NAMALWA (cell line): ENCODE measurements at regions not wholly inside any gene's neighbourhood (a gene's known extent, or its start where the extent isn't known, plus 50 kb on each side); places are given as distances from the start of the nearest gene placed in this dataset.

Experiments
- DNase-seq: peaks from one replicate; pipeline ENCODE4 v3.0.0-alpha.2; 2015; ENCODE audit warnings: low spot score

DNA sequence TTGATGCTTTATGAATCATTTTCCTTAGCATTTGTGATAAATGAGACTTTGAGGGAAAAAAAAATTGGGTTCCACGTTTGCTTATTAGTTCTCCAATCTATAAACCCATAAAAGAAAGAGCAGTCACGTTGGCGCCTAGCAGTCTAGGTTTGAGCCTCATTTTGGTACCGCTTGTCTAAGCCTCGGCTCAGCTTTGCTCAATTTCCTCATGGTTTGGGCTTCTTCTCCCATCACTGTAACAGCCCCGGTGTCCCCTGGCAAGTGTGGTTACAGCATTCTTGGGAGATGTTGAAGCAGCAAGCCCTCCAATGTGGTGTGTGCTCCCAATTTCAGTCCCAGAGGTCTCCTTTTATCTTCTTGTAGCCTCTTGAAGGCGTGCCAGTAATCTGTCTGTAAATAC lies 578.4 kb downstream of the CDK5RAP2 start:
- no peak for DNase-seq

DNA sequence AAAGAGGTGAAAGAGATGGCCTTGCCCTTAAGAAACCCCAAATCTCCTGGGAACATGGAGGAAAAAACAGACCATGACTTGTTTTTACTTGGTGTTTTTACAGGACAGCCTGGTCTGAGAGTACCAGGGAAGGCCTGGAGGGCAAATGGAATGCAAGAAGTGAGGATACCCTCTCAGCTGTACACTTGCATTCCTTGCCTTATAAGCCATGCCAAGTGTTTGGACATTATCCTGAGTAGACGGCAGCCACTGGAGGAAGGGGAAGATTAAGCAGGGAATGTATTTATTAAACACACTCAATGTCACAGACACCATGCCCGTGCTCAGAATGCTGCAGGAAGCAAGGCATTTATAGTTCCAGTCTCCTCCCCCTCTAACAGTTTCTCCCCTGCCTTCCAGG lies 581.4 kb downstream of the CDK5RAP2 start:
- no peak for DNase-seq

DNA sequence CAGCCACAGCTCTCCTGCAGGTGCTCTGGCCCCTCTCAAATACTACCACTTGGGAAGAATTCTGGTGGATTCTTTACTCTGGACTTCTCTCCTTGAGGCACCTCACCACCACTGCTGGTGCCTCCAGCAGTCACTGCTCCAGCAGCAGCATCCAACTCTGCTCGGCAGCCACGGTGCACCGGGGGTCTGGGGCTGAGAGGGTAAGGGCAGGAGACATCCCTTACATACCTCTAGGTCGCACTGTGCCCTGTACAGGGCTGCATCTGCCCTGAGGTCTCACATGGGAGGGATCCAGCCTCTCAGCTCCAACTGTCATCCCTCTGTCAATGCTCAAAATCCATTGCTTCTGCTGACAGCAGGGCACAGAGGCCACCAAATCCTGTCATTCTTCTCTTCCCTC lies 588.2 kb downstream of the CDK5RAP2 start:
- DNase-seq = no peak

DNA sequence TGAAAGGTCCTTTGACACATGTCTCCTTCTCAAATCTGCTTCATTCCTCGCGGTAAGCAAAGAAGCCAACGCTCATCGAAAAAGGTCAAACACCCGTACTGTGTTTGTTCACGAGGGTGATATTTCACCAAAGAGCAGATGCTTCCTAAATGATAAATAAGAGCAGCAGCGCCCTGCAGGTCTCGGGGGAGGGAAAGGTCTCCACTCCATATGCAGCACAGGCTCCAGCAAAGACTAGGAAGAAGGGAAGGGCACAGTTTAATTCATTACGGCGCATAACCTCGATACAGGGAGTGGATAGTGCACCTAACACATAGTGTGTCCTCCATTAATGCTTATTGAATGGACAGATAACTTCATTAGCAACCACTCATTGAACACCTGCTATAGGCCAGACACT lies 593.3 kb downstream of the CDK5RAP2 start:
- no peak for DNase-seq

DNA sequence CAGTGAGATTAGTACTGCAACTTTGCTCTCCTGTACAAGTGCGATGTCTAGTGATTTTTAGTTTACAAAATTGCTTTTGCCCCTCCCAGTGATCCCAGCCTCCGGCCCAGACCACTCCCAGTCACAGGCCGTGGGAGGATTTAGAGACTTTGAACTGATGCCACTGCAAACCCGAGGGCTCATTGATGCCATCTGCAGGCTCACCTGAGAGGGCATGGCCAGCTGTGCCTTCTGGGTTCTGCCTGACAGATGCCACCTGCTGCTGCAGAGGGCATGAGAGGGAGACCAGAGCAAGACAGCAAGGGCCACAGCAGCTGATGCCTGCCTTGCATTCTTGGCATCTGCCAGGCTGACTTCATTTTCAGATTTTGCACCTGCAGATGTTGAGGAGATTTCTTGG lies 593.8 kb downstream of the CDK5RAP2 start:
- no peak for DNase-seq

DNA sequence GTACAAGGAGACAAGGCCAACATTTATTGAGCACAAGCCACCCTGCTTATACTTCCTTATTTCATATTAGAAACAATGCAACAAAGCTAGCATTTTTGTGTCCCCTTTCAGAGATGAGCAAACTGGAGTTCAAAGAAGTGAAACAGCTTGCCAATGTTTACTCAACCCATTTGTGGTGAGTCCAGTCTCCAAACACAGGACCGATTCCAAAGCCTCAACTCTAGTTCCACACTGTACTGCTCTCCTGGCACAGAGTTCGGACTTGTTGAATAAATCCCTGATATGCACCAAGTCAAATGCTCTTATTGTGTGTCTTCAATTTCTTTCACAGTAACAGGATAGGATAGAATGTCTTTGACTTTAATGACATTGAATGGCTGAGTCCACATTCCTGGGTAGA lies 604.8 kb upstream of the BRINP1 start:
- no peak for DNase-seq

DNA sequence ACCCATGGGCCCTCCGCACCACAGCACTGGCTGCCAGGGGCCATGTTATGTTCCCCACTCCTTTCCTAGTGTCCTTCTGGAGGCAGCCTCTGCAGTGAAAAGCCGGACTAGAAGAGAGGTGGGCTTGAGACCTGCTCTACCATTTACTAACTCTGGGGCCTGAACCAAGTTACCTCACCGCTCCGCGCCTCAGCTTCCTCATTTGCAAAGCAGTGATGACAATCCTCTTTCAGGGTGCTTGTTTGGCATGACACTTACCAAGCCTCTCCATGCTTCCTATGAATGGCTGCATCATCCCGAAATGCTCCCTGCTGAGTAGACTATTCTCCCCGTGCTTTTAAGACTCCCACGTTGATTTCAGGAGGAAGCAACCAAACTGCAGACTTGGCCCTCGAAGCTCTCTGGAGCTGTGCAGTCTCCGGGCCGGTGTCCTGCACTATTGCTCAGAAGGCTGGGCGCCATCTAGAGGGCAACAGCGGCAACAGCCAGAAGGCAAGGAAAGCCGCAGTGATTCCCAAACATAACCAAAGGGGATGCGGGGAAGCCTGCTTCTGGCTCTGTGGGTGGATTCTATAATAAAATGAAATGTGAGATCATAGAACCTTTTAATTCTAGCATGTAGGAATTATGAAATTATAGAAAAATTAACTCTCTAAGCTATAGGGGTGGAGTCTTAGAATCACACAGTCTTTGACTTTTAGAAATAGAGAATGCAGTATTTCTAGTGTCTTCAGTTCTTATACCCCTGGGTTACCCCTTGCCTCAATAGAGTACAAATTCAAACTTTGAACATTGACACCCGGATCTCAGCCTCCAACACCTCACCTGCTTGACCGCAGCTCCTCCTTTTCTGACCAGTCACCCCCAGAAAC lies 599.8 kb upstream of the BRINP1 start:
- peak; percentile 63 for DNase-seq

DNA sequence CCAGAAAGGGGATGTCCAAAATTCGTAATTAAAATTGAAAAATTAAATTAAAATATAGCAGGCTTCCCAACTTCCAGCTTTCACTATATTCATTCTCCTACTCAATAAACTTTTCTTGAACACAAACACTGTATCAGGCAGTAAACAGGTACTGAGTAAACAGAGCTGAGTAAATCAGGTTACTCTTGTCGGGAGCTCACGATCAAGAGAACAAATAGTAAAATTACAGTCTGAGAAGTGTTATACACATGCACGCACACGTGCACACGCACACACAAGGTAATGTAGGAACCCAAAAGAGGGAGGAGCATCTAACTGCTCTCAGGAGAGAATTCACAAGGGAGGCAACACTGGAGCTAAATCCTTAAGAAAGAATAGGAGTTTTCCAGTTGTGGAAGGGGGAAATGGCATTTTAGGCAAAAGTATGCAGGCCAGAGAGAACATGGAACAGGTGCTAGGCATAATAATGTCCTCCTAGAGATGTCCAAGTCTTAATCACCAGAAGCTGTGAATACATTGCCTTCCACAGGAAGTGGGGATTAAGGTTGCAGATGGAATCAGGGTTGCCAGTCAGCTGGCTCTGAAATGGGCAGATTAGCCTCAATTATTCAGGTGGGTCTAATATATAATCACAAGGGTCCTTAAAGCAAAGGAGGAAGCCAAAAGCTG lies 598.8 kb upstream of the BRINP1 start:
- no peak for DNase-seq

DNA sequence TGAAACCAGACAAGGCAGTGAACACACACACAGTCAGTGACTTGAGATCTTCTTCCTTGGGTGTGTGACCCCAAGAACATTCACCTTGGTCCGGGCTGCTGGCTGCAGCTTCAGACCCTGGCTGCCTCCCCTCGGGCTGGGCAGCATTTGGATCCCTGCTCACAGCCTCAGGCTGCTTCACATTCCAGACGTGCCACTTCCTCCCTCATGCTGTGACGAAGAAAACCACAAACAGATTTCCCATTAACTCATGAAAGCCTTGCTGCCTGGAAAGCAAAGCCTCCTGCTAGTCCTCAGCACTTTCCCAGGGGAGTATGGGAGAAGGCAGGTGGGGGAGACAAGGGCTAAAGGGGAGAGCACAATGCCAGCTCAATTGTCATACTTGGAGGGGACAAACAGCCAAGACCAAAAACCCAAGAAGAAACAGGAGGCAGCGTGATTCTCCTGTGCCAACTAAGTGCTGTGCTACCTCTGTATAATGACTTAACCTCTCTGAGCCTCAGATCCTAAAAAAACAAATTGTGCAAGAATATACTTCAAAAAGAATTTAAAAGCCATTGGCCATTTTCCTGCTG lies 594.6 kb upstream of the BRINP1 start:
- DNase-seq = no peak

DNA sequence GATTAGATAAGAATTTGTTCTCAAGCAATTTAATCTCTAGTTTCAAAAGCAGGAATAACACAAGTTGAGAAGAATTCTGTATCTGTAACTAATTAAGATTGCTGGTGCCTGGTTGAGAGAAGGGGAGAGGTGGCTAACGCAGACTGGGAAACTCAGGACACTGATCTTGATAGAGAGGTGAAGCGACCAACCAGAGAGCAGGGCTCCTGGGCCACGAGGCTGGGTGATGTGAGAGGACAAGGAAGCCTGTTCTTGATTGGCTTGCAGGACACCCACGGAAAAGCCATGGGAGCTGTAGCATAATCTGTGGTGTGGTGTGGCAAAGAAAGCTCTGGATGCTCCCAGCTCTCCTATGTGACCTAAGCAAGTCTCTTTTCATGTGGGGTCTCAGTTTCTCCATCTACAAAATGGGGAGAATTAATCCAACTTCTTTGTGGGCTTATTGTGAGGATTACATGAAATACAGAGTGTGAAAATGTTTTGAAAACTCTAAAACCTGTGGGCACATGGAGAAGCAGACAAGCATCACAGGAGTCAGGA lies 594.1 kb upstream of the BRINP1 start:
- no peak for DNase-seq

DNA sequence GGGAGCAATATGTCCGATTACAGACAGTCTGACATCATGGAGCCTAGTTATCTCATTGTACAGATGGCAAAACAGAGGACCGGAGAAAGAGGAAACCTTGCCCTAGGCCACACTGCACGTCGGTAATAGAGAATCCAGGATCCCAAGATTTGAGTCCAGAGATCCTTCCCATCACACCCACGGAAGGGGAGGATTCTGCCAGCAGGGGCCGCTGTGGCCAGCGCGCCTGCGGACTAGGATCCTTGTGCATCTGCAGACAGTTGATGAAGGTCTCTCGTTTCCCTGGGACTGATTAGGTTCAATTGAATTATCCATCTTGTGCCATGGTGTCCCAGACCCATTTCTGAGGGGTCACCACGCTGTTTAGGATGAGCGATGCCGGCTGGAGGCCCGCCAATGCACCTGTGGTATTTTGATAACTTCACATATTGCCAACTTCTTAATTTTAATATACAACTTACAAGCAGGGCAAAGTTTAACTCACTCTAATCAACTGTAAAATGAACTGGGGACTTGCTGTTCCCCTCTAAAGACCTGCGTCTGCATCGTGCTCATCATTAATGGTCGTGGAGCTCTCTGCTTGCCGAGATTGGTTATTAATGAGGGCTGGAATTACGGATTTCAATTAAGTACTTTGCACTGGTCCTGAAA lies 592.7 kb upstream of the BRINP1 start:
- peak; percentile 29 for DNase-seq

DNA sequence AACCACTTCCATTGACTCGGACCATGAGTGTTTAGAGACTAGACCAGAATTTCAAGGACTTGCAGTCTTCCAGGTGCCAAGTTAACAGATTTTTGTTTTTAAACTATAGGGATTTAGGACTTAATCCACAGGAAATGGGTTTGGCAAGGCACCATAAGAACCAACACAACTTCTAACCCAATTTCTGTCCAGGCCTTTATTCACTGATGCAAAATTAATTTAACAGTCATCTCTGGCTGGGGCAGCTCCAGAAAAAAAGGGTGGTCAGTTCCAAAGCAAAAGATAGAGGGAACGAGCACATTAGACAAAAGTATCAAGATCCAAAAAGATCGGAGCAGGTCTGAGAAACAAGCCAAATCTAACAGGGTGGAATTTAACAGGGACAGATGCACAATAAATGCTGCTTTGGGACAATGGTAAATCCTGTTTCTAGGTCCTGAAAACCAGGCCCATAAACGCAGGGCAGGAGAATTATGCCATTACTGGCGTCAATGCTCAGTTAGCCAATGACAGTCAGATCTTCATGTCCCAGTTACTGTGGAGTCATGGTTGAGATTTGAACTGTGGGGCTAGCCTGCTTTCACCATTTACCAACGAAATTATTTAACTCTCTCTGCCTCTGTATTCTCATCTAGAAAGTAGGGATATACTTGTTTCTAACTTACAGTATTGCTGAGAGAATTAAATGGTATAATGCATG lies 590.8 kb upstream of the BRINP1 start:
- DNase-seq = no peak

DNA sequence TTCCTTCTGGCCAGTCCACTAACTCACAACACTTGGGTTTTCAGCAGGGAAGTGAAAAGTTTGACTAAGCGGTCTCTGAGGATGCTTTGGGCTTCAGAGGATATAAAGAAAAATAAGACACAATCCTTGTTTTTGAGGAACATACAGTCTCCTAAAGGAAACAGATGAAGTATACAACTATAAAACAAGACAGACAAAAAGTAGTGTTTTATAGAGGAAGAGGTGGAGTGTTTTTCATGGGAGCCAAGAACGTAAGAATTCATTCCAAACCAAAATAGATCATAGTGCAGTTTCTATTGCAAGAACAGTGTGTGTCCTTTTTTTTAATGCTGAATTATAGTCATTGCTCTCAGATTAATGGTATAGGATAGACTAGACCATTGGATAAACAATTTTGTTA lies 586.9 kb upstream of the BRINP1 start:
- no peak for DNase-seq

DNA sequence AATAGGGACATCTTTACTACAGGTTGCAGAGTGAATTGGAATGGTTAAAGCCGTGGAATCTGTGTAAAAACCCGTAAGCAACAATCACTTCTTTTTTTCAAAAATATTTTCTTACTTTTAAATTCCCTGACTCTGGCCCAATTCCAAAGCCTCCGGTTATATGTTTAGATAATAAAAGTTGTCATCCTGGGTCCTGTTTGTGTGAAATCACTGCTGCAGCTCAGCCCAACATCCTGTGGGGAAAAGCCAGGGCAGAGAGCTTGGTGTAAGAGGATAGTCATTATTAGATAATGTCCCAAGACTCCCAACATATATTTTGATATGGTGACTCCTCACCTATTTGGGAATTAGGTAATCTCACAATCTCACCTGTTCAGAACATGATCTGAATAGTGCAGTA lies 586.0 kb upstream of the BRINP1 start:
- no peak for DNase-seq

DNA sequence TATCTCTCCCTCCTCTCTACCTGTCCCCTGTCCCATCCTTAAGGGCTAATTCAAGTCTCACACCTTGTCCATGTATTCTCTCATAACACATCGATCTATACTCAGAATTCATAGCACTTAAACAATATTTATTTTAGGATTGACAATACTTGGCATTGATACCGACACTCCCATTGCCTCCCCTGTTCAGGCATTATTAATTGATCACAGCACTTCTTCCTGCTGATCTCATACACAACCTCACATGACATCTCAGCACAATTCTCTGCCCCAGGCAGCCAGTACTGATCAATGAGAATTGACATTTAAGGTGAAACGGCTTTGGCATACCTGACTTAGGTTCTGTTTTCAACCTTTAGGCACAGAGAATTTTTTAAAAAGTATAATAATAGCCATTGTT lies 582.4 kb upstream of the BRINP1 start:
- no peak for DNase-seq

DNA sequence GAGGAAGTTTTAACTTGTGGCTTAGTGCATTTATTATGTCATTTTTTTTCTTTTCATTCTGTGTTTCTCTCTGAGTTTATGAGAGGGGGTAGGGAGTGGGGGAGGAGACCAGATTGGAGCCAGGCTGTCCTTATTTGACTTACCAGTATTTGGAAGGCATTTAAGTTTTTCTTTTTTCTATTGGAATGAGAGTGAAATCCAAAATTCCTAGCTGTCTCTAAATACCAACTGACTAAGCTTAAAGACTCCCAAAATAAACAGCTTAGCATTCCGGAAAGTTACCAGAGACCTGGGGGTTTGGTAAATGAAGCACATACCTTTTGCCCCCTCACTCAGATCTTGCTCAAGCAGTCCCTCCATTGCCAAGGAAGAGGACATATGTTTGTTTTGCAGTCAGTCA lies 581.9 kb upstream of the BRINP1 start:
- DNase-seq = no peak

DNA sequence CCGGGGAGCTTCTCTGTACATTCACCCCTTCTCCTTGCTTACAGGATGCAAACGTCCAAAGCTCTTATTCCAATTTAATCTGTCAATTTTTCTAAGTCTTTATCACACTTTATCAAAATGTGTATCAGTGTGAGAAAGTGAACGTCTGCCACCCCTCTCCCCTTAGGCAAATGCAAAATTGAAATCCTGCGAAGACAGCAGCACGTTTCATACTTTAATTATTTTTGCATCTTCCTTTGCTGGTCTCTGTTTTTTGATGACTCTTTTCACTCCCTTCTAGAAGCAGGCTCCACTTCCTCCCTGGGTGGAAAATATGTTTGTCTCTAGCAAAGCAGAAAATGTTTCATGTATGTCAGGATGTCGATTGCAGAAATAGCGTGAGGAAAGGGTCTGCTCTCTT lies 576.5 kb upstream of the BRINP1 start:
- DNase-seq = no peak

DNA sequence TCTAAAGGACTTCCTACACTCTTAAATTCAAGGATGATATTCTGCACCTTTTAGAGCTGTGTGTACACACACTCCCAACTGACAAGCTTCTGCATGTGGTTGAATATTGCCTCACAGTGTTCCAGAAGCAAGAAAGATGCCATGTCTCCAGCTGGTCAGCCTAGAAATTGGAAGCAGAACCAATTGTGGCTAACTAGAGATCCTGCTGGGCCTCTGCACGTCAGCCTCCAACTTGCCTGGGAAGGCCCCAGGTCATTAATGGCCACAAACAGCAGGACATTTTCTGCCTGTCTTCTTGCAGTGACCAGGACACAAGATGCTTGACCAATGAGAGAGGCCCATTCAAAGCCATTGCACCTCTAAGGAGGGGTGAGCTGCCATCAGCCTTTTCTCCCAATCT lies 571.9 kb upstream of the BRINP1 start:
- no peak for DNase-seq

DNA sequence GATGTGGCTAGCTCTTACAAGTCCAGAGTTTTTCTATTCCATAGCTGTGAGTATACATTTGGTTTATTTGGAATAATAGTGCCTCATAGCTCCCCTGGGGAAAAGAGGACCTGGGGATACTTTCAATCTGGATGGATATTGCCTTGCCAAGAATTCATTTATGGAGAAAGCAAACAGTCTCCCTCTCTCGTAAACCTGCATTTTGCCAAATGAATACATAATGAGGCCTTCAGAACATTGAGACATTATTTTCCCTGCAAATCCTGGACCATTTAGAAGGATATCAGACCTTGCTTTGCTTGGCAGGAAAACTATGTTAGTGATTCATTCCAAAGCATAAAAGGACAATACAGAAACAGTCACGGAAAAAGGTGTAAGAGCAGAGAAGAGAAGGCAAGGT lies 569.6 kb upstream of the BRINP1 start:
- DNase-seq = no peak

DNA sequence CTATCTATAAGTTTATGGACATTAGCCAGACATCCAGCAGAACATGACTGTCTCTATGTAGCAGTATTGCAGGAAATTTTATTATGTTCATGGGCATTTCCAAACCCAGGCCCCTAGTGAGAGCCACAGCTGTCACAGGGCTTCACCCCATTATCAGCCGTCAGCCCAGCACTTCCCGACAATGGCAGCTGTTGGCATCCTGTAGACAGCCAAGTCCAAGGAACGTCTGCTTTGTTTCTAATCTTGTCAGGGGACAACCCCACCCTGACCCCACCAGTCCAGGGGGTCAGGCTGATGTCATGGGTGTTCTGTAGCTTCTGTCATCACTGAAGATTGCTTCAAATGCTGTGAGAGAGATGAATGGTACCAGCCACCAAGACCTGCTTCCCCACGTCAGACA lies 565.3 kb upstream of the BRINP1 start:
- no peak for DNase-seq

DNA sequence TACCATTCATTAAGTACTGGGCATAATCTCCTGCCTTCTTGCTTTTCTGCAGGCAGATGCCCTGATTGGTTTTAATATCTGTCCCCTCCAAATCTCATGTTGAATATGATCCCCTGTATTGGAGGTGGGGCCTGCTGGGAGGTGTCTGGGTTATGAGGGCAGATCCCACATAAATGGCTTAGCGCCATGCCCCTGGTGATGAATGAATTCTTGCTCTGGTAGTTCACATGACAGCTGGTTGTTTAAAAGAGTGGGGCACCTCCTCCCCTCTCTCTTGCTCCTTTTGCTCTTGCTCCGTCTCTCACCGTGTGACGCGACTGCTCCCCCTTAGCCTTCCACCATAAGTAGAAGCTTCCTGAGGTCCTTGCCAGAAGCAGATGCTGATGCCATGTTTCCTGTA lies 564.0 kb upstream of the BRINP1 start:
- no peak for DNase-seq

DNA sequence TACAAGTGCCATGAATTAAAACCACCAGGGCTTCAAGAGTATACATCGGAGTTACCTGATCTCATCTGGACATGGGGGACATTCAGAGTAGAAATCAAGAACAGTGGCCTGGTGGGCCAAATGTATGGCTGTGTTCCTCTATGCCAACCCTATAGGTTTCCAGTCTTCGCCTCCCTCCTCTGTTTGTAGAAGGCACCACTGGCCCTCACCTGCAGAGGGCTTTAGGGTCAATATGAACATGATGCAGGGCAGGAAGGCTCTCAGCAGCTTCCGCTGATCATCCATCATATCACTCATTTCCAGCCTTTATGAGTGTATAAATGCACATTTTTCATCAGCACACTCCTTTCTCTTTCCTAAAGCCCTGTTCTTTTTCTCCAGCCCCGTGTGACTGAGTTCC lies 555.5 kb upstream of the BRINP1 start:
- DNase-seq = no peak
